ENCODE measurements at regions not wholly inside any gene's neighbourhood (a gene's known extent, or its start where the extent isn't known, plus 50 kb on each side); places are given as distances from the start of the nearest gene placed in this dataset.
A peak's percentile ranks its signal among the peaks of the same experiment; 100 is the strongest.

DNA sequence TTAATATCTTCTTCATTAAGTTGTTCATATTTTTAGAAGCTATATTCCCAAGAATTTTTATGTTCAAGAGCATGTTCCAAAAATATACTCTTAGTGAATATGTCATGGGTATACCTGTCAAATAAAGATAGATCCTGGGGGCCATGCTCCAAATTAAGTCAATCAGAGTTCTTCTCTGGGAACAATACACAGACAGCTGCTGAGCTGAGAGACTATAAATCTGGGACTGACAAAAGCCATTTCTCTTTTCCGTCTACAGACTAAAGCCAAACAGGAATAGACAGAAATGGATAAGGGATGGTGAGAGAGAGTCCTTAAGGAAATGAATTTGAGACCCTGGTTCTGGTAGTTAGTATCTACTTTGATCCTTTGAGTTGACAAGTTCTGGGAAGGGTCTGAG, 465.1 kb upstream of the RASGRP1 start:
- H3K4me2 ChIP-seq = no peak overlapping the region
- peak overlapping the region in 1 of 2 experiments; percentile 23; a peak in 1 of 4 replicates for H3K27ac ChIP-seq (ENCODE audit: low read depth in 2 of 2, low read length in 1 of 2)
- ChIA-PET POLR2A (no interaction called here), CTCF (no interaction called here)
- no peak overlapping the region for H3K9ac ChIP-seq
- H3K36me3 ChIP-seq (replicated peaks in 1 of 2; ENCODE audit: control insufficient read depth in 1 of 2, insufficient read depth in 2 of 2, low read length in 1 of 2) = no peaks in the 10 kb centered on the region
- no peak overlapping the region for H3K4me3 ChIP-seq (ENCODE audit: low read depth in 2 of 2, low read length in 1 of 2)
- DNase-seq = no peak
- no peaks in the 10 kb centered on the region for H4K20me1 ChIP-seq (ENCODE audit: insufficient read depth)
- H3K9me3 ChIP-seq = no peaks in the 10 kb centered on the region
- H3F3A ChIP-seq (replicated peaks; ENCODE audit: insufficient read depth) = no peaks in the 10 kb centered on the region
- H3K27me3 ChIP-seq (ENCODE audit: insufficient read depth) = no peaks in the 10 kb centered on the region
- H3K9me2 ChIP-seq = no peaks in the 10 kb centered on the region
- no peaks in the 10 kb centered on the region for H3K79me2 ChIP-seq (ENCODE audit: insufficient read depth)
- H3K4me1 ChIP-seq (ENCODE audit: control insufficient read depth in 1 of 2, insufficient read depth in 2 of 2, low read depth in 1 of 2, low read length in 1 of 2) = peaks cover 4 to 5% of the 10 kb centered on the region in 2 experiments; a peak in 2 of 4 replicates
- no peak overlapping the region for H2AFZ ChIP-seq (ENCODE audit: low read depth)
- TF ChIP-seq RXRA (IDR thresholded peaks at IDR 0.05; ENCODE audit: borderline replicate concordance, low read depth) (no peak), FOXM1 (IDR thresholded peaks at IDR 0.05; ENCODE audit: low read depth) (no peak), ELF1 (IDR thresholded peaks at IDR 0.05) (no peak), EP300 (IDR thresholded peaks at IDR 0.05; ENCODE audit: borderline replicate concordance in 1 of 2, low read depth in 1 of 2, low read length in 1 of 2) (no peak), SMC3 (IDR thresholded peaks at IDR 0.05; ENCODE audit: low read depth, low read length) (no peak), FOSL2 (IDR thresholded peaks at IDR 0.05; ENCODE audit: borderline replicate concordance, low read depth) (no peak), MEF2A (IDR thresholded peaks at IDR 0.05; ENCODE audit: borderline replicate concordance, low read depth) (no peak), RAD21 (IDR thresholded peaks at IDR 0.05; ENCODE audit: low read length) (no peak), SIN3A (IDR thresholded peaks at IDR 0.05; ENCODE audit: borderline replicate concordance, low read depth, low read length) (no peak), TCF12 (IDR thresholded peaks at IDR 0.05) (no peak)
- TF ChIP-seq, protein P1, sequence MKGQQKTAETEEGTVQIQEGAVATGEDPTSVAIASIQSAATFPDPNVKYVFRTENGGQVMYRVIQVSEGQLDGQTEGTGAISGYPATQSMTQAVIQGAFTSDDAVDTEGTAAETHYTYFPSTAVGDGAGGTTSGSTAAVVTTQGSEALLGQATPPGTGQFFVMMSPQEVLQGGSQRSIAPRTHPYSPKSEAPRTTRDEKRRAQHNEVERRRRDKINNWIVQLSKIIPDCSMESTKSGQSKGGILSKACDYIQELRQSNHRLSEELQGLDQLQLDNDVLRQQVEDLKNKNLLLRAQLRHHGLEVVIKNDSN (IDR thresholded peaks at IDR 0.05; ENCODE audit: borderline replicate concordance, low read depth) = no peak
- WGBS (ENCODE audit: low lambda C conversion rate) = 88% methylated on average over 1 of the region's 1 CpG

DNA sequence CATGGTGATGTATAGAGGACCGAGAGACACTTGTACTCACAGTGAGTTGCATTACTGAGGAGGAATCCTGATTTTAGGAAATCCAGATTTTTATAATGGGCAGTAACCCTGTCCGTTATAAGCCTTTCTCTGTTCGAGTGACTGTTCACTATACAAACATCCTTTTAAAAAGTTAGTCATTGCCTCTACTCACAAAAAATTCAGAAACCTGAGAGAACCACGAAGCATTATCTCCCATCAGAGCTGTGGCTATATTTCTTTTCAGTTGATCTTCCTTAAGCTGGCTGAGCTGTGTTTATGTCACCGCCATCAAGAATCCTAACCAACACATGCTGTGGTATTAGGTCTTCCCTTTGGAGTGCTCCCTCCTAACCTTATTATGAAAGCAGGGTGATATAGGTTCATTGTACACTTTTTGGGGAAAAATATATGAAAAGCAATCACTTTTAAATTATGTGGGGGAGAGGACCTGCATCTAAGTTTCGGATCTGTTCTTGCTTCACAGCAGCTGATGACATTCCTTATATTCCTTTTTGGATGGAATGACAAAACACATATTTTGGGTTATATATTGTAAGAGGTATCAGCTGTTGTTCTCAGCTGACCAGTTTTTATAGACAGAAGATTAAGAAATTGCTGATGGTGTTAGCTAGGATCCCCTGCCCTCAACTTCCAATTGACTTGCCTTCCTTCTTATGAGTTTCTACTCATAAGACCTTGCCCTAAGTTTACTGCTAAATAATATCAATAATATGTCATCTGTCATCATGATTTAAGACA, 465.9 kb upstream of the RASGRP1 start:
- Histone ChIP-seq H4K20me1 (ENCODE audit: insufficient read depth) (no peaks in the 10 kb centered on the region), H3K79me2 (ENCODE audit: insufficient read depth) (no peaks in the 10 kb centered on the region), H3K4me2 (no peak overlapping the region), H3K27me3 (ENCODE audit: insufficient read depth) (no peaks in the 10 kb centered on the region), H2AFZ (ENCODE audit: low read depth) (no peak overlapping the region), H3K9me3 (no peaks in the 10 kb centered on the region), H3K4me3 (ENCODE audit: low read depth in 2 of 2, low read length in 1 of 2) (no peak overlapping the region), H3K9me2 (no peaks in the 10 kb centered on the region), H3K4me1 (ENCODE audit: control insufficient read depth in 1 of 2, insufficient read depth in 2 of 2, low read depth in 1 of 2, low read length in 1 of 2) (peaks cover 4 to 5% of the 10 kb centered on the region in 2 experiments; a peak in 2 of 4 replicates), H3K36me3 (replicated peaks in 1 of 2; ENCODE audit: control insufficient read depth in 1 of 2, insufficient read depth in 2 of 2, low read length in 1 of 2) (no peaks in the 10 kb centered on the region), H3F3A (replicated peaks; ENCODE audit: insufficient read depth) (peaks cover 1% of the 10 kb centered on the region), H3K9ac (no peak overlapping the region), H3K27ac (ENCODE audit: low read depth in 2 of 2, low read length in 1 of 2) (peak overlapping the region in 1 of 2 experiments; percentile 23; a peak in 1 of 4 replicates)
- DNase-seq = no peak
- WGBS (ENCODE audit: low lambda C conversion rate) = 73% methylated on average over 6 of the region's 6 CpGs
- POLR2A ChIA-PET = no interaction called here
- TF ChIP-seq, protein P2, sequence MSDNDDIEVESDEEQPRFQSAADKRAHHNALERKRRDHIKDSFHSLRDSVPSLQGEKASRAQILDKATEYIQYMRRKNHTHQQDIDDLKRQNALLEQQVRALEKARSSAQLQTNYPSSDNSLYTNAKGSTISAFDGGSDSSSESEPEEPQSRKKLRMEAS (IDR thresholded peaks at IDR 0.05; ENCODE audit: low read depth) = no peak
- no peak for TF ChIP-seq NFIC (IDR thresholded peaks at IDR 0.05; ENCODE audit: borderline replicate concordance)
- no peak for TF ChIP-seq NRF1 (IDR thresholded peaks at IDR 0.05; ENCODE audit: low read depth, low read length)
- CTCF ChIA-PET = interaction anchor here (1.2 kb wide), 2 partner anchors 10 to 26 kb away, joined by 3 read pairs; no protein-coding TSS in a partner anchor

All from SK-N-SH (cell line).